CD8-positive, alpha-beta memory T cell (primary cell): ENCODE measurements at regions not wholly inside any gene's neighbourhood (a gene's known extent, or its start where the extent isn't known, plus 50 kb on each side); places are given as distances from the start of the nearest gene placed in this dataset.

Experiments used
- CTCF ChIA-PET: fragments of 350-600 bp; sonication (Branson Sonifier 250); formaldehyde crosslinking; loops from one replicate; lab custom pipeline; 2021; ENCODE audit warnings: antibody characterized with exemption; lab: Charles Lee
- POLR2A ChIA-PET: fragments of 350-600 bp; sonication (Branson Sonifier 250); formaldehyde crosslinking; loops from one replicate; lab custom pipeline; 2021; ENCODE audit warnings: antibody characterized with exemption; lab: Charles Lee
- DNase-seq, 5 donors: peaks; one replicate each; pipeline versions ENCODE4 v3.0.0 to v3.0.0-alpha.2; 2020 to 2022; ENCODE audit warnings: mixed read lengths in 1 of 5
- H3K27ac ChIP-seq: one replicate; pipeline ENCODE4 v1.7.0; 2013; ENCODE audit warnings: low read depth, mild to moderate bottlenecking, low read length, moderate library complexity
- H3K27me3 ChIP-seq: 2 replicates; pipeline ENCODE4 v1.7.0; 2013; ENCODE audit warnings: low read length, mild to moderate bottlenecking; ENCODE audit not compliant: insufficient read depth, poor library complexity, severe bottlenecking
- H3K36me3 ChIP-seq: 2 replicates; pipeline ENCODE4 v1.7.0; 2013; ENCODE audit warnings: mild to moderate bottlenecking, low read length, moderate library complexity; ENCODE audit not compliant: insufficient read depth
- H3K4me1 ChIP-seq: 2 replicates; pipeline ENCODE4 v1.7.0; 2013; ENCODE audit warnings: mild to moderate bottlenecking, low read length, moderate library complexity; ENCODE audit not compliant: insufficient read depth
- H3K4me3 ChIP-seq: 2 replicates; pipeline ENCODE4 v1.7.0; 2013; ENCODE audit warnings: mild to moderate bottlenecking, low read length
- H3K9me3 ChIP-seq: 2 replicates; pipeline ENCODE4 v1.7.0; 2013; ENCODE audit warnings: mild to moderate bottlenecking, low read length
- H3K27ac Mint-ChIP-seq, 8 donors: one replicate each; pipeline ENCODE4 v1.8.0; 2020 to 2021; ENCODE audit warnings: mixed read lengths in 8 of 8, mild to moderate bottlenecking in 6 of 8, inconsistent platforms in 3 of 8, moderate library complexity in 3 of 8
- H3K27me3 Mint-ChIP-seq, 2 donors: one replicate each; pipeline ENCODE4 v1.8.0; 2020 to 2021; ENCODE audit warnings: mixed read lengths in 2 of 2, mild to moderate bottlenecking in 1 of 2, moderate library complexity in 1 of 2
- H3K36me3 Mint-ChIP-seq, 3 donors: one replicate each; pipeline ENCODE4 v1.8.0; 2020 to 2021; ENCODE audit warnings: mixed read lengths in 3 of 3, inconsistent platforms in 1 of 3, mild to moderate bottlenecking in 1 of 3
- H3K4me1 Mint-ChIP-seq, 3 donors: one replicate each; pipeline ENCODE4 v1.8.0; 2020 to 2021; ENCODE audit warnings: mixed read lengths in 3 of 3, inconsistent platforms in 1 of 3, mild to moderate bottlenecking in 1 of 3
- H3K4me3 Mint-ChIP-seq, 7 donors: one replicate each; pipeline ENCODE4 v1.8.0; 2020 to 2021; ENCODE audit warnings: mixed read lengths in 7 of 7, mild to moderate bottlenecking in 6 of 7, moderate library complexity in 4 of 7, inconsistent platforms in 2 of 7
- H3K9me3 Mint-ChIP-seq, 5 donors: one replicate each; pipeline ENCODE4 v1.8.0; 2020 to 2022; ENCODE audit warnings: mixed read lengths in 5 of 5, mild to moderate bottlenecking in 3 of 5, moderate library complexity in 2 of 5, inconsistent platforms in 1 of 5

- CTCF ChIA-PET = no interaction called here
- H3K27ac Mint-ChIP-seq = no peak overlapping the region
- H3K4me1 ChIP-seq = no peaks in the 10 kb centered on the region
- no peaks in the 10 kb centered on the region for H3K36me3 ChIP-seq
- H3K9me3 ChIP-seq = no peaks in the 10 kb centered on the region
- H3K9me3 Mint-ChIP-seq = peaks cover 0 to 4% (median under 1%) of the 10 kb centered on the region in 5 donors
- no peak overlapping the region for H3K27ac ChIP-seq
- no peak for DNase-seq
- peaks cover 17 to 29% of the 10 kb centered on the region in 2 donors for H3K27me3 Mint-ChIP-seq
- H3K4me1 Mint-ChIP-seq = no peaks in the 10 kb centered on the region
- POLR2A ChIA-PET = no interaction called here
- H3K4me3 Mint-ChIP-seq = no peak overlapping the region
- no peak overlapping the region for H3K4me3 ChIP-seq
- H3K27me3 ChIP-seq = no peaks in the 10 kb centered on the region
- H3K36me3 Mint-ChIP-seq = no peaks in the 10 kb centered on the region
These were observed 140.4 kb upstream of the GALNT15 start for GRCh38 chr3:16033889-16034687.

DNA sequence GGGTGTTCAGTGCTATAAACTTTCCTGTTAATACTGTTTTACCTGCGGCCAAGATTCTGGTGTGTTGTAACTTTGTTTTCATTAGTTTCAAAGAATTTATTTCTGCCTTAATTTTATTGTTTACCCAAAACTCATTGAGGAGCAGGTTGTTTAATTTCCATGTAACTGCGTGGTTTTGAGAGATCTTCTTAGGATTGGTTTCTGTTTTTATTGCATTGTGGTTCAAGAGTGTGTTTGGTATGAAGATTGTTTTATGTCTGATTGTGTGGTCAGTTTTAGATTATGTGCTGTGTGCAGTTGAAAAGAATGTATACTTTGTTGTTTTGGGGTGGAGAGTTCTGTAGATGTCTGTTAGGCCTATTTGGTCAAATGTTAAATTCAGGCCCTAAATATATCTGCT lies 133.5 kb upstream of the GALNT15 start:
- Histone ChIP-seq H3K27ac (no peak overlapping the region), H3K27me3 (no peaks in the 10 kb centered on the region), H3K4me3 (no peak overlapping the region), H3K9me3 (no peaks in the 10 kb centered on the region), H3K4me1 (no peaks in the 10 kb centered on the region), H3K36me3 (no peaks in the 10 kb centered on the region)
- no peak for DNase-seq
- Mint-ChIP-seq H3K4me3 (no peak overlapping the region), H3K27ac (no peak overlapping the region), H3K9me3 (peaks cover 0 to 6% (median 2%) of the 10 kb centered on the region in 5 donors), H3K36me3 (no peaks in the 10 kb centered on the region), H3K27me3 (peaks cover 19 to 22% of the 10 kb centered on the region in 2 donors), H3K4me1 (no peaks in the 10 kb centered on the region)
- POLR2A ChIA-PET = no interaction called here
- CTCF ChIA-PET = no interaction called here

DNA sequence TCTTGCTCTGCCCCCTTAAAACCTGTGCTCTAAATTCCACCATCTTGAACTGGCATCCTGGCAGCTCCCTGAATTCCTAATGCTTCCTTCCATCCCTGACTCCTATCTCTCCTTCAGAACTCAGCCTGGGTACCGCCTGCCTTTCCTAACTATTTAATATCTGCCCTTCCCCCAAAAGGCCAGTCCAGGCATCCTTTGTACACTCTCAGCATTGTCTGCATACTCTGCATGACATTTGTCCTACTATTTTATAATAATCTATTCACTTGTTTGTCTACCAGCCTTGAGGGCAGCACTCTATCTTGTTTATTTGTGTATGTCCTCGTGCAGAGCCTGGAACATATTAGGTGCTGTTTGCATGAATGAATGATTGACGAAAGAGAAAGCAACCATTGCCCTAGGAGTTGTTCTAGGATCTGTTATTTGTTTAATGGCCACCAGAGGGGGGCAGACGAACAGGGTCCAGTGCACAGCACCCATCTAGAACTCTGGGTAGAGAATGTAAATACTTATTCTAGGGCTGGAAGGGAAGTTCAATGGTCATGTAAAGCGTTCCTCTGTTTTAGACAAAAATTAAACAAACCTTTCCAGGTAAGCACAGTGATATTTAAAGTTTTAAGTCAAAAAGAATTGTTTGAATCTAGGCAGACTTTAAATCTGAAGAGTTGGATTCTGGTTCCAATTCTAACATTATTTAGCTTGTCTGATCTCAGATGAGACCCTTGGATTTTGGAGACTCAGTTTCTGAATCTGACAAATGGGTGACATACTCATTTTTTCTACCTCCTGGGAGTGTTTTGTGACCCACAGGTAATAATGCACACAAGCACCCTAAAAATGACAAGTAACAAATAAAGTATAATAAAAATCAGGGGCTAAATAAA lies 125.8 kb upstream of the GALNT15 start:
- no peak overlapping the region for H3K27ac ChIP-seq
- H3K4me1 ChIP-seq = no peaks in the 10 kb centered on the region
- H3K27me3 ChIP-seq = no peaks in the 10 kb centered on the region
- Mint-ChIP-seq H3K9me3 (no peaks in the 10 kb centered on the region), H3K27ac (no peak overlapping the region), H3K27me3 (peaks cover 4 to 9% of the 10 kb centered on the region in 2 donors), H3K36me3 (no peaks in the 10 kb centered on the region), H3K4me3 (peak overlapping the region in 4 of 7 donors; percentile 19 to 61 (median 48)), H3K4me1 (peaks cover 0 to 6% (median 5%) of the 10 kb centered on the region in 3 donors)
- H3K36me3 ChIP-seq = no peaks in the 10 kb centered on the region
- DNase-seq = peak in 3 of 5 donors; percentile 12 to 49 (median 34)
- no peaks in the 10 kb centered on the region for H3K9me3 ChIP-seq
- H3K4me3 ChIP-seq = no peak overlapping the region
- ChIA-PET CTCF (interaction anchor here (0.8 to 1.8 kb wide), 8 partner anchors 9 to 501 kb away, joined by 3 to 9 read pairs (median 3); no protein-coding TSS in a partner anchor), POLR2A (no interaction called here)

GRCh38 chr3:16050641-16051467 lies 123.6 kb upstream of the GALNT15 start:
- Histone ChIP-seq H3K27me3 (no peaks in the 10 kb centered on the region), H3K36me3 (no peaks in the 10 kb centered on the region), H3K4me3 (no peak overlapping the region), H3K9me3 (no peaks in the 10 kb centered on the region), H3K27ac (no peak overlapping the region), H3K4me1 (no peaks in the 10 kb centered on the region)
- Mint-ChIP-seq H3K4me3 (no peak overlapping the region), H3K36me3 (no peaks in the 10 kb centered on the region), H3K27me3 (peaks cover 0 to 6% of the 10 kb centered on the region in 2 donors), H3K9me3 (no peaks in the 10 kb centered on the region), H3K27ac (peak overlapping the region in 1 of 8 donors; percentile 38), H3K4me1 (peaks cover 0 to 6% (median 5%) of the 10 kb centered on the region in 3 donors)
- no peak for DNase-seq
- CTCF ChIA-PET = interaction anchor here (1.7 to 1.8 kb wide), 2 partner anchors 8 to 499 kb away, joined by 5 to 9 read pairs; no protein-coding TSS in a partner anchor
- POLR2A ChIA-PET = interaction anchor here (0.6 kb wide), 1 partner anchor 50 kb away, joined by 5 read pairs; no protein-coding TSS in a partner anchor

DNA sequence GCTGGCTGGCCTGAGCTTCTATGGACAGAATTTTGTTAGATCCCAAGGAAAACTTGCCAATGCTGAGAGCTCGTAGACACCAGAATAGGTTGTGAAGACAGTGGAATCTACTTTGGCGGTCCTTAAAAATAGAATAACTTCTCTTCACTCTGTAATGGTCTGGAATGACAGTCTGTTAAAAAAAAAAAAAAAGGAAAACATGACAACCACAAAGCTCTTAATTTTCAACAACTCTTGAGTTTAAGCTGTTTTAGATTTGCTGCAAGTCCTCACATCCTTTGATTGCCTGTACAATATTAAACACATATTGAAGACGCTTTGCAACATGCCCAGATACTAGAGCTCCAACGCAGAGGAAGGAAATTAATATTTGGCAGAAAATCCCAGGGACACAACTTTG lies 122.8 kb upstream of the GALNT15 start:
- H3K4me3 ChIP-seq = no peak overlapping the region
- H3K4me1 ChIP-seq = no peaks in the 10 kb centered on the region
- H3K9me3 ChIP-seq = no peaks in the 10 kb centered on the region
- H3K36me3 Mint-ChIP-seq = no peaks in the 10 kb centered on the region
- no peaks in the 10 kb centered on the region for H3K36me3 ChIP-seq
- POLR2A ChIA-PET = no interaction called here
- H3K27me3 Mint-ChIP-seq = peaks cover 0 to 3% of the 10 kb centered on the region in 2 donors
- no peak overlapping the region for H3K4me3 Mint-ChIP-seq
- H3K27me3 ChIP-seq = no peaks in the 10 kb centered on the region
- peaks cover 0 to 6% (median 5%) of the 10 kb centered on the region in 3 donors for H3K4me1 Mint-ChIP-seq
- H3K27ac ChIP-seq = no peak overlapping the region
- CTCF ChIA-PET = no interaction called here
- DNase-seq = no peak
- no peak overlapping the region for H3K27ac Mint-ChIP-seq
- no peaks in the 10 kb centered on the region for H3K9me3 Mint-ChIP-seq

- H3K27me3 Mint-ChIP-seq = peaks cover 0 to 3% of the 10 kb centered on the region in 2 donors
- ChIA-PET CTCF (no interaction called here), POLR2A (no interaction called here)
- H3K27me3 ChIP-seq = no peaks in the 10 kb centered on the region
- no peak overlapping the region for H3K27ac ChIP-seq
- DNase-seq = no peak
- H3K4me3 ChIP-seq = no peak overlapping the region
- H3K4me3 Mint-ChIP-seq = no peak overlapping the region
- no peaks in the 10 kb centered on the region for H3K9me3 Mint-ChIP-seq
- H3K36me3 Mint-ChIP-seq = no peaks in the 10 kb centered on the region
- peaks cover 0 to 6% (median 5%) of the 10 kb centered on the region in 3 donors for H3K4me1 Mint-ChIP-seq
- no peak overlapping the region for H3K27ac Mint-ChIP-seq
- H3K9me3 ChIP-seq = no peaks in the 10 kb centered on the region
- H3K4me1 ChIP-seq = no peaks in the 10 kb centered on the region
- H3K36me3 ChIP-seq = no peaks in the 10 kb centered on the region
These were observed 121.5 kb upstream of the GALNT15 start for GRCh38 chr3:16052964-16053363.

- ChIA-PET CTCF (no interaction called here), POLR2A (no interaction called here)
- Histone ChIP-seq H3K27me3 (no peaks in the 10 kb centered on the region), H3K4me3 (no peak overlapping the region), H3K36me3 (no peaks in the 10 kb centered on the region), H3K9me3 (no peaks in the 10 kb centered on the region), H3K27ac (no peak overlapping the region), H3K4me1 (no peaks in the 10 kb centered on the region)
- H3K27ac Mint-ChIP-seq = no peak overlapping the region
- no peaks in the 10 kb centered on the region for H3K9me3 Mint-ChIP-seq
- H3K4me1 Mint-ChIP-seq = peaks cover 0 to under 1% (median 0%) of the 10 kb centered on the region in 3 donors
- H3K4me3 Mint-ChIP-seq = no peak overlapping the region
- H3K36me3 Mint-ChIP-seq = no peaks in the 10 kb centered on the region
- no peak for DNase-seq
- H3K27me3 Mint-ChIP-seq = no peaks in the 10 kb centered on the region
These were observed 120.7 kb upstream of the GALNT15 start for GRCh38 chr3:16053794-16054193.
